ENCODE measurements at regions not wholly inside any gene's neighbourhood (a gene's known extent, or its start where the extent isn't known, plus 50 kb on each side); places are given as distances from the start of the nearest gene placed in this dataset.

DNA sequence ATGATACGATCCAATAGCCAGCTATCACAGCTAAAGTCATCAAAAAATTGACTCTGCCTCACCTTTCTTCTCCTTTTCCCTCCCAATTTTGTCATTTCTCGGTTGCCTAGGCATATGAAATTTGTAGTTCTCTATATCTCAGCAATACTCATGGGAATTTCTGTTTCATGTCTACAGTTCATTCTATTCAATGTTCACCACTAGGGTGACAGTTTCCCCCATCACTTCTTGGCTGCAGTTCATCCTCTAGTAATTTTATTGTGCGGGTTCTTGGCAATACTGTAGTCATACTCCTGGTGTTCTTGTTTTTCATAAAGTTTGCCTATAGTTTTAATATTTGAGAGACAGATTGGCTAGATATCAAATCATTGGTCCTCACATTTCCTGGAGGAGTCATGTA, 872.2 kb upstream of the ID2 start:
- H2BK5ac ChIP-seq (ENCODE audit: insufficient read length, low read length), result no peak overlapping the region
- Mint-ChIP-seq H3K27me3 (ENCODE audit: low read depth) (no peaks in the 10 kb centered on the region; the same call in none of the 2 replicates), H3K4me3 (no peak overlapping the region), H3K36me3 (ENCODE audit: insufficient read depth in 1 of 3, low read depth in 3 of 3) (peaks cover 10 to 26% (median 12%) of the 10 kb centered on the region in 3 experiments), H3K4me1 (peaks cover 6 to 8% of the 10 kb centered on the region in 2 experiments), H3K9me3 (peaks cover 20 to 26% of the 10 kb centered on the region in 2 experiments), H3K27ac (no peak overlapping the region)
- H2AFZ ChIP-seq (ENCODE audit: low read length), result no peak overlapping the region
- no peak overlapping the region for H2BK12ac ChIP-seq (ENCODE audit: insufficient read length, low read depth, low read length)
- no peaks in the 10 kb centered on the region for H3K79me2 ChIP-seq (ENCODE audit: insufficient read depth, low read length)
- no peak overlapping the region for H3K23ac ChIP-seq (ENCODE audit: insufficient read length, low read depth, low read length)
- H2AK5ac ChIP-seq (ENCODE audit: insufficient read length, low read length), result no peak overlapping the region
- H3K27ac ChIP-seq (ENCODE audit: insufficient read length, low read depth, low read length), result no peak overlapping the region
- H2BK120ac ChIP-seq (ENCODE audit: low read depth, low read length, poor library complexity, severe bottlenecking), result no peak overlapping the region
- no peaks in the 10 kb centered on the region for H3K9me3 ChIP-seq (ENCODE audit: control insufficient read depth, low read depth, low read length)
- no peak overlapping the region for H3K18ac ChIP-seq (ENCODE audit: insufficient read length, low read depth, low read length)
- H4K5ac ChIP-seq (ENCODE audit: insufficient read length, low read depth, low read length), result no peak overlapping the region
- TF ChIP-seq, protein P1, sequence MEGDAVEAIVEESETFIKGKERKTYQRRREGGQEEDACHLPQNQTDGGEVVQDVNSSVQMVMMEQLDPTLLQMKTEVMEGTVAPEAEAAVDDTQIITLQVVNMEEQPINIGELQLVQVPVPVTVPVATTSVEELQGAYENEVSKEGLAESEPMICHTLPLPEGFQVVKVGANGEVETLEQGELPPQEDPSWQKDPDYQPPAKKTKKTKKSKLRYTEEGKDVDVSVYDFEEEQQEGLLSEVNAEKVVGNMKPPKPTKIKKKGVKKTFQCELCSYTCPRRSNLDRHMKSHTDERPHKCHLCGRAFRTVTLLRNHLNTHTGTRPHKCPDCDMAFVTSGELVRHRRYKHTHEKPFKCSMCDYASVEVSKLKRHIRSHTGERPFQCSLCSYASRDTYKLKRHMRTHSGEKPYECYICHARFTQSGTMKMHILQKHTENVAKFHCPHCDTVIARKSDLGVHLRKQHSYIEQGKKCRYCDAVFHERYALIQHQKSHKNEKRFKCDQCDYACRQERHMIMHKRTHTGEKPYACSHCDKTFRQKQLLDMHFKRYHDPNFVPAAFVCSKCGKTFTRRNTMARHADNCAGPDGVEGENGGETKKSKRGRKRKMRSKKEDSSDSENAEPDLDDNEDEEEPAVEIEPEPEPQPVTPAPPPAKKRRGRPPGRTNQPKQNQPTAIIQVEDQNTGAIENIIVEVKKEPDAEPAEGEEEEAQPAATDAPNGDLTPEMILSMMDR (conservative IDR thresholded peaks at IDR 0.05), result peak; percentile 24; the same call in 1 of the 3 replicates
- H2BK20ac ChIP-seq (ENCODE audit: low read depth, low read length, poor library complexity, severe bottlenecking), result no peak overlapping the region
- no peak overlapping the region for H4K8ac ChIP-seq (replicated peaks; ENCODE audit: insufficient read length, low read depth, low read length)
- H3K4me2 ChIP-seq (ENCODE audit: insufficient read depth, insufficient read length, low read length), result no peak overlapping the region
- H3K79me1 ChIP-seq (ENCODE audit: insufficient read depth, low read depth, low read length, poor library complexity, severe bottlenecking), result no peaks in the 10 kb centered on the region
- no peaks in the 10 kb centered on the region for H3K4me1 ChIP-seq (ENCODE audit: insufficient read depth, low read length)
- H3K14ac ChIP-seq (ENCODE audit: insufficient read depth, low read length), result no peak overlapping the region
- no peaks in the 10 kb centered on the region for H3K23me2 ChIP-seq (ENCODE audit: insufficient read length, low read depth, low read length, poor library complexity, severe bottlenecking)
- H3K9ac ChIP-seq (ENCODE audit: extremely low read depth, insufficient read length, low read length), result no peak overlapping the region
- no peak overlapping the region for H3K56ac ChIP-seq (ENCODE audit: insufficient read length, low read depth, low read length)
- no peaks in the 10 kb centered on the region for H3K27me3 ChIP-seq (ENCODE audit: insufficient read depth, low read length)
- no peak overlapping the region for H3K4ac ChIP-seq (ENCODE audit: low read depth, low read length)
- H4K91ac ChIP-seq (ENCODE audit: insufficient read length, low read depth, low read length), result no peak overlapping the region
- H4K20me1 ChIP-seq (ENCODE audit: control insufficient read depth, insufficient read depth, insufficient read length), result no peaks in the 10 kb centered on the region
- no peak overlapping the region for H3T11ph ChIP-seq (ENCODE audit: low read length)
- no CpG with 5 or more reads among the region's 3 CpGs for WGBS (ENCODE audit: extremely low coverage, insufficient read length, low lambda C conversion rate)
- no peak for DNase-seq
- no peak overlapping the region for H2BK15ac ChIP-seq (ENCODE audit: low read depth, low read length)

All from H9 (cell line).